GM21360 (cell line): ENCODE measurements at regions not wholly inside any gene's neighbourhood (a gene's known extent, or its start where the extent isn't known, plus 50 kb on each side); places are given as distances from the start of the nearest gene placed in this dataset.

Experiments used
- ATAC-seq: cut with Tn5 transposase; IDR thresholded peaks from one replicate; pipeline ENCODE4 v1.9.1; 2021; ENCODE audit warnings: mild to moderate bottlenecking, moderate library complexity; ENCODE audit not compliant: unreplicated experiment

DNA sequence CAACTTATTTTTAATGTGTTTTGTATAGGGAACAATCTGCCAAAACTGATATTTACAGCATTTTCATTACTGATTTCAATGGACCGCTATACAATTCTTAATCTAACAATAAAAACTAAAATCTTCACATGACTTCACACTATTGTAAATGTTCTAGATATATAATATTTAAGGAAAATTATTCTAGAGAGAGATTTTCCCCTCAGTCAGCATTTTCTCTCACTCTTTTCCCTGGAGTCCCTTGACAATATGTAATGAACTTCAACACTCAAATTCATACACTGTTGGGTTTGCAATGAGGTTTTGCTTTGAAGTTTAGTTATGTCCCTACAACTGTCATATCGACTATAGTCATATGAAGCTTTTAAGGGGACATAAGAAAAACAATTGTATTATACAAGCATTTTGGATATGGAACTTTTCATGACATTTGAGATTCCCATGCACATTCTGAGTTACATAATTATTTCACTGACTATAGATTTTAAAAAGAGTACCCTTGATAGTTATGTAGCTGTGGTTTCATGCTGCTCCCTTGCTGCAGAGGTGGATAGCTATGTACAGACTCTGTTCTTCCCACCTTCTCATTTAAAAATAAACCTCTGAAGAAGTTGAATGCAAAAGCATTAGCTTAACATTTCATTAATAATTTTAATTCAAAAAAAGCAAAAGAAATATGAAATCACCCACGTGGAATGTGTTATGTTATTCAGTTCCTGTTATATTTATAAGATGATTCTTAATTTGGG is 338.5 kb downstream of the AKAIN1 start:
- no peak for ATAC-seq

DNA sequence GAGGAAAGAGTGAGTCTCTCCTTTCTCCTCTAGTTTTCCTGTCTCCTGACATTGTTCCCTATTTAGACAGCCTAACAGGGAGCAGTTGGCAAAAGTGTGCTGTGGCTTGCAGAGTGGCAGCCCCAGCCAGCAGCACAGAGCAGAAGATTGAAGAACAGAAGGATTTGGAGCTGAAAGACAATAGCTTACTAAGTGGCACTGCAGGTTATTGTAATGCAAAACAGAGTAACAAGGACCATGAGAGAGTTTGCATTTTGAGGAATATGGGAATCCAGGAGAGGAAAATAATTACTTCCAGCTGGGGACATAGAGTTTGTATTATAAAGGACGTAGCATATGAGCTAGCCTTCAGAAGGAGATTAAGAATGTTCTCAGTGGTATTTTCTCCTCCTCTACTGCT is 342.4 kb downstream of the AKAIN1 start:
- ATAC-seq: no peak

DNA sequence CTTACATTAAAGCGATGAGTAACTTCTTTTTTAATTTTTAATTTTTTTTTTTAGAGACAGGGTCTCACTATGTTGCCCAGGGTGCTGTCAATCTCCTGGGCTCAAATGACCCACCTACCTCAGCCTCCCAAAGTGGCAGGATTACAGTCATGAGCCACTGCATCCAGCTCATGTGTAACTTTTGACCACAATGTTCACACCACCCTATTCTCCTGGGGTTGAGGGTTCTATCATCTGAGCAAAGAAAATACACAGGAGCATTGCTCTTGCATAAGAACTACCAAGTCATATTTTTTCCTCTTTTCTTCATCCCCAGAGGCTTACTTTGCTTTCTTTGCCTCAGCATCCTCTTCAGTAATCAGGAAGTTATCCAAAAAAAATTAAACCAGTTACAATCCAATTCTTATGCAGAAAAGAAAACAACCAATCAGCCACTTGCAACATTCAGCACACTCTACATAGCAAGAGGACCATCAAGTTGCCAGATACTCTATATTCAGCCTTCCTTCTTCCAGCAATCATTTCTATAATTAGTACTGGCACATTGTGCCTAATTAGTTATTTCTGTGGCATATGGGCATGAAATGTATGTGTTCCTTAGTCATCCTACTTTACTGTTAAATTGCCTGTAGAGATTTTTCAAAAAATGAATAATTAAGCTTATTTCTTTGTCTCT is 345.6 kb downstream of the AKAIN1 start:
- ATAC-seq: no peak

DNA sequence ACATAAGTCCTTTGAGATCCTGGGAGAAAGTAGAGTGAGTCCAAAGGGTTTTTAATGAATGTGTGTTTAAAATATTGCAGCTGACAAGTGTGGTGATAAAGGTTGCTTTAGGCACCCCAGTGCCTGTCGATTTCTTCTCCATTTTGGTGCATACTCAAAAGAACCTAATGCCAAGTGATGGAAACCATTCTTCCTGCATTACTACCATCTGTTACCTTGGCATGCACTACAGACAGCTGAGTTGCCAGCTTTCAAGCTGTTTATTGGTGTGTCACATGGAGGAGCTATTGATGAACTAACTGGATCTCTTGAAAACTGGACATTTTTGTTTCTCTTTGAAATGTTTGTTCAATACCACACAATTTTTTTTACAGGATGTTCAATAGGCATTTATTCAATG is 350.0 kb downstream of the AKAIN1 start:
- ATAC-seq: no peak

DNA sequence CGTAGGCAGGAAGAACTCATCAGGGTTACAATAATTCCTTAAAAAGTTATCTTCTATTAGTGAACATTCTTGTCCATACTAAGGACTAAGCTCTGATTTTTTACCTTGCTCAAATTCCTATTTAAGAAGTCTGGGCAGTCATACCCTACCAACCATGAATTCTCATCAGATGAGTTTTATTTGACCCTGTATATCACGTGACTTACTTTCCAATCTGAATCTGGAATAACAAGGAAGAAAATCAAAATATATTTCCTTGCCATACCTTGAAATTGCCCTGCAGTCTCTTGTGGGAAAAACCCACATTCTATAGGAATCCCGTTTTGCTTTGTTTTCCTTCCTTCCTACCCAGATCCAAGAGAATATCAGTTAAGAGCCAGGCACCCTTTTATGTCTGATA is 352.7 kb downstream of the AKAIN1 start:
- no peak for ATAC-seq

DNA sequence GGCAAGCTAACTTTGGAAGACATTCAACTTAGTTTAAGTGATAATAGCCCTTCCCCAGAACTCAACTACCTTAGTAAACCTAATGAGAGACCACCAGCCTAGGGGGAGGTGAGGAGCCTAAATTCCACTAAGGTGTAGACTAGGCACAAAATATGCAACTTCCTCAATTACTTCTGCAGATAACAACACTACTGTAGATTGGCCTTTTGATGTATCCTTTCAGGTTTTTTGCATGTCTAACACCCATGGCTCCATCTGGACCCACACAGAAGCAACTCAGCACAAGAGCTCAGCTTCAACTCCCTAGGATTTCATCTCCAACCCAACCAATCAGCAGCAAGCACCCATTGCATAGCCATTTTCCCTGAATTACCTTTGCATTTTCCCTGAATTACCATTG is 353.3 kb downstream of the AKAIN1 start:
- no peak for ATAC-seq

DNA sequence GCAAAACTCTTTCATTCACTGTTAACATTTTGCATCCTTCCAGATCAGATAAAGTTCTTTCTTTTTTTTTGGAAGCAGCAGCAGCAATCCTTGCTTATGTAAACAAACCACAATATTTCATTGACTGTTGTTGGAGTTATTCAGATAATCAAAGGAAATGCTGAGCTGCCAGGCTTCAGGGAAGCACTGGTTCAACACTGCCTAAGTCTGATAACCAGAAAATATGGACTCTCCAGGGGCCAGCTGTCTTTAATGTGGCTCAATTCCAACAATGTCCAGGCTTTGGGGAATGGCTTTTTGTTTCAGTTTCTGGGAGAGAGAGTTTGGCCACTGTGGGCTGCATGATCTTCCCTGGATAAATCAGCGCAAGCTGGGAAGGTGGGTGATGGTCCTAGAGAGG is 354.3 kb downstream of the AKAIN1 start:
- ATAC-seq: no peak

DNA sequence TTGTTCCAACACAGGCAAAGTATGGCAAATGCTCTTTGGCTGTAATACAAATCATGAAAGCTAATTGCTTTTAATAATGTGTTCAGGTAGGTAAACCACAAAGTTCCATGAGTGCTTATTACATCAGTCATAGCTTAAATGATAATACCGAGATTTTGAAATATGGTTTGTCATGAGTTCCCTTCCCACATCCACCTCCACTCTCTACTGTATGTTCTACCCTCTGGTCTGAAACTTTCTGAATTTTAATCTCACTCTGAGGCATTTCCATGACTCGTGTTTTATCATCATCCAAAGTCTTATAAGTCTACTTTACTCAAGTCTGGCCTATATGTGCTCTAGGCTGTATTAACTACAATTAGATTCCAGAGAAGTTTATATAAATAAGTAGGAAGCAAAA is 354.8 kb downstream of the AKAIN1 start:
- no peak for ATAC-seq

DNA sequence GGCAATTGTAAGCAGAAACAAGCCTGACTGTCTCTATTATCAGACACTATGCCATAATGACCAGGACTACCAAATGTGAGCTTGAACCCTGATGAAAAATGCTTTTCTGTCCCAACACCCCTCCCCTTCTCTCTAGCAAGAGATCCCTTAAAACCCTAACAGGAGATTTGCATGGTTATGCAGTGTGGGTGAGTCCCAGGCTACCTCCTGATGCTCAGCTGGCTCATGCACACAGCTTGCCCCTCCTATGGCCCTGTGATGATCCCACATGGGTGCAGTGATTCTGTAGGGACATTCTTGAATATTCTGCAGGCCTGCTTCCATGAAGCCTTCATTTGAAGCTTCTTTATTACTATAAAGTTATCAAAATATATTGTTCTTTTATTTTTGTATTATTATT is 357.4 kb downstream of the AKAIN1 start:
- ATAC-seq: no peak

DNA sequence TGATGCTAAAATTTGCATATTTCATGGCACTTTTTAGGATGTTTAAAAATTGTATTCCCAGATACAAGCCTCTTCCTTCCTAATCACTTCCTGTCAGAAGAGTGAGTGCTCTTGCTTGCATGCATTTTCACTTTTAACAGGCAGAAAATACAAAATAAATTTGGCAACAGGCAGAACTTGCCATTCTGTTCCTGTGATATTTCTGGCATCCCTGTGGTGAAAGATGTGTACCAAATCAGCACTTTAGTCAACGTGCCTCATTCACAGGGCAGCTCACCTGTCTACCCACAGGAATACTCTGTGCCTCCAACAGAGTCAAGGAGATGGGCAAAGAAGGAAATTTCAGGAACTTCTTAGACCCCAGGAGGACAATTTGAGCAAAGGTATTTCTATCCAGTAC is 360.9 kb downstream of the AKAIN1 start:
- no peak for ATAC-seq

DNA sequence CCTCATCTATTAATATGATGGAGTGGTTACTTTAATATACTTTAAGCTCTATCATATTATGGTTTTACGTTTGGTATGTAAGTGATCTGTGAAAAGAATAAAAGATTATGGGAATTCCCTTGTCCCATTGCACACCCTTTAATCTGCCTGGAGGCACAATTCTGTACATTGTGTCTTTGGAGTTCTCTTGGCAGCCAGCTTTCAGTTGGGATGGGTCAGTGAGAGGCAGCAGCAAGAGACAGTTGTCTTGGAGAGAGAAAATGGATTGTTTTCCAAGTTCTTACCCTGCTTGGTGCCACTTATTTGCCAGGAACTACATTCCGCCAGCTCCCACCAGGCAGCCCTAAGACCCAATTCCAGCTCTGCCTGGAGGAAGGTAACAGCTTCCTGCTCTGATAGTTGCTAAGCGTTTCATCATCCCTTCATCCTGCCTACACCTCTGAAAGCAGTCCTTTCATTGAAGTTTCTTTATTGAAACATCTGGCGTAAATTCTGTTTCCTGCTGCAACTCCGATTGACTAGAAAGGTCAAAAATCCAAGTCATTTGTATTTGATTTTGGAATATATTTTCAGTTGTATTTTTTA is 365.2 kb downstream of the AKAIN1 start:
- ATAC-seq: no peak

DNA sequence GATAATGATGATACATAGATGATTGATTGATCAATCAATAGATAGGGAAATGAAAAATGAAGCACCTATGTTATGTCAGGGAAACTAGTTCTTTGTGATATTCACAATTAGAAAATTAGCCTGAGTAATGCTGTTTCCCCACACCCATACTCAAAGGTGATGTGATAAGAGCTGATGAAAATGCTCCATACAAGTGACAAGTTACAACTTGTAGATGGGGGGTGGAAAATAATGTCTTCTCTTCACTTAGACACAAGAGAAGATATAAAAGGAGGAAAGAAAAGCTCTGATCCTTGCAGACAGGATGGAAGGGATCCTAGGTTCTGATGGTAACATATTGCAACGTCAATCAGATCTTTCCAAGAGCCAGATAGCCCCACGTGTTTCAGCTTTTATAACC is 365.9 kb downstream of the AKAIN1 start:
- no peak for ATAC-seq

DNA sequence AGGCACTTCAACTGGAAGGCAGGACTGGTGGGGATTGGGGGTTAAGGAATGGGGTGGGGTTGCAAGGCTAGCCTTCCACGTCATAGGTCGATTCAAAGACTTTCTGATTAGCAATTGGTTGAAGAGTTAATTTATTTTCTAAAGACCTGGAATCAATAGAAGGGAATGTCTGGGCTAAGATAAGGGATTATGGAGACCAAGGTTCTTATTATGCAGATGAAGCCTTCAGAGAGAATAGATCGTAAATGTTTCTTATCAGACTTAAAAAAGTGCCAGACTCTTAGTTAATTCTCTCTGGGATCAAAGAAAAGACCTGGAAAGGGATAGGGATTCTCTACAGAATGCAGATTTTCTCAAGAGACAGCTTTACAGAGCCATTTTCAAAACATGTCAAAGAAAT is 368.0 kb upstream of the DLGAP1 start:
- ATAC-seq: no peak

DNA sequence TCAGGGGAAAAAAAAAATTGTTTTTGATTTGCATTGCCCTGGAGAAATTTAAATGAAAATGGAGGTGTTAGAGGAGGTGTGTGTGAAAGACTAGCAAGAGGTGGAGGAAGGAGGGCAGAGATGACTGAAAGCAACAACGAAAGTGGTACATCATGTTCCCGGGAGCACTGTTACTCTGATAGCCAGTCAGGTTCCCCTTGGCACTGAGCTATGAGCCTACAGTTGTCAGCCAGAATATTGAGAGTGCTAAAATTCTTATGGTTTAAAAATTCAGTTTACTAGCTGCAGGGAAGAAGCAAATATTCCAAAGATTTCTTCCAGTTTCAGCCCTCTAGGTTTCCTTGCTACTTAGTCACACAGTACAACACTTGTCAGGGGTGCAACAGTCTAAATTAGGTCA is 366.7 kb upstream of the DLGAP1 start:
- no peak for ATAC-seq

DNA sequence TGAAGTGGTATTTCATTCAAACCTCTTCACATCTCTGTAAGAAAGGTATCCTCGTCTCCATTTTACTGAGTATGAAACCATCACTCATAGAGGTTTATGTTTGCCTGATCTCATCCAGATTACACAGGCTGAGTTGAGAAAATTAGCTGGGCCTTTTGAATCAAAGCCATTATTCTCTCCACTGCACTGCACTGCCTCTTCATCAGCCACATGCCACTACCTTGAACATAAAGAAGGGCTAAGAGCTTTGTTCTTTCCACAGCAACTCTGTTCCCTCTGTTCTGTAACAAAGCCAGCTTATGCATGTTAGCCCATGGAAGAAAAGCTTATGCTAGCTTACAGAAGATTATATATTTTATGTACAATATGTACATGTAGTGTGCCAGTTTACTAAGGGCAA is 362.6 kb upstream of the DLGAP1 start:
- ATAC-seq: no peak

DNA sequence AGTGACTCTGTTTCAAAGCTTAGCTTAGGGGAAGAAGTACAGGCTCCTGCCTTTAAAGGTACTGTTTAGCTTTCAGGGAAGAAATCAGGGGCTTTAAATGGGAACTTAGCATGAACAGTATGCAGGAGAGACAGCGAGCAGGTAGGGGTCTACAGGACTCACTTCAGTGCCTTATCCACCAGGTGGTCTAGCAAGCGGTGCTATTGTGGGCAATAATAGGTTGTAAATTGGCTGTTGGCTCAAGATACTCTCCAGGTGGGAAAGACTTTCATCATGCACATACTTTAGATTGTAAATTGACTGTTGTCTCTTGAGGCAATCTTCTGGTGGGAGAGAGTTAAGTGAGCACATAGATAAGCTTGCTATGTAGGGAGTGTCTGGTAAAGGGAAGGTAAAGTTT is 358.6 kb upstream of the DLGAP1 start:
- ATAC-seq: no peak

DNA sequence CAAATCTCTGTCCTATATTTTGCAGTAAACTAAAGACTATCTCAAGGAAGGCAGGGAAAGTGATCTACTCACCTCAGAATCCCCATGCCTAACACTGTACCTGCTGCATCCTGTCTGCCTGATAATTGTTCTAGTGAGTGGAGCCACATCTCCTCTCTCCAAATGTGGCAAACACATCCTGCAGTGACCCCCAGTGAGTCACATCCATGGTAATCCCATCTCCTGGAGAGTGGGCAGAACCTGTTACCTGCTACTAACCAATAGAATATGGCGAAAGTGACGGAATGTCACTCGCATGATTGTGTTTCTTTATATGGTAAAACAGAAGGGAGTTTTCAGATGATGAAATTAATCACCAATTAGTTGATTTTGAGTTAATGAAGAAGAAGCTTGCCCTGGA is 353.8 kb upstream of the DLGAP1 start:
- no peak for ATAC-seq

DNA sequence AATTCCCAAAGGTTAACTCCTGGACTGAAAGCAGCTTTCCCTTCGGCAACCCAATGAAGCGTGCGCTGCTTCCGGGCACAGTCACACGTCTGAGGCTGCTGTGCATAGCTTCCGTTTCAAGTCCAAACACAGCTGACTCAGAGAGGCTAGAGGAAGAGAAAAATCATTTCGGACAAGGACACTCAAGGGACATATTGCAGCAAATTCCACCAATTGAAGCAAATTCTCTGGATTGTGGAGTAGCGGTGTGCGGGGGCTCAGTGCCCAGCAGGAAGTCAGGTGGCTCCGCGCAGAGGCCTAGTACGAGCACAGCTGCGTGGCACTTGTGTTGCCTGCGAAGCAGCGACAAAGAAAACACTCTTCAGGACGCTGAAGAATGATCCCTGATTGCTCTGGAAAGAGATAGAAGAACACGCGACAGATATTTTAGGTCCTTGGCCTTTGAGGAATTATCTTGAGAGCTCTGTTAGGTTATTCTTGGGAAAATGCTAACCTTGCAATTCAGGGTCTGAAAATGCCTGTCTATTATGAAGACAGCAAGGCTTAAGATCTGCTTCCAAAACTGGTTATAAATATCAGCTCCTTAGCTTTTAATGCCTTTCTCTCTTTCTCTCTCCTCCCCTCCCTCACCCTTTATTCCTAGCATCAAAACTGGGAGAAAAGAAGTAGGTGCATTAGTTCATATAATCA is 352.6 kb upstream of the DLGAP1 start:
- no peak for ATAC-seq

DNA sequence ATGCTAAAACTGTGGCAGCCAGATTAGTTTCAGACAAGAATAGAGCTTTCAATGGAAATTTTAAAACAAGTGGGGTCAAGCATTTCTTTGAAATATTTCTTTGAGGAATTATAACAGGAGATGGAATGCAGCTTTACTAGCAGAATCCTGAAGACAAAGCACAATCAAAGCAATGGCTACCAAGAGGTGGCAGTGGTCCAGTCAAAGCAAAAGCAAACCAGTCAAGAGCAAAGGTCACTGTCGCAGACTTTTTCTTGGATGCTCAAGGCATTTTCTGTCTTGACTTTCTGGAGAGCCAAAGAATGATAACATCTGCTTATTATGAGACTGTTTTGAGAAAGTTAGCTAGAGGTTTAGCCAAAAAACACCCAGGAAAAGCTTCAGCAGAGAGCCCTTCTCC is 351.2 kb upstream of the DLGAP1 start:
- no peak for ATAC-seq

DNA sequence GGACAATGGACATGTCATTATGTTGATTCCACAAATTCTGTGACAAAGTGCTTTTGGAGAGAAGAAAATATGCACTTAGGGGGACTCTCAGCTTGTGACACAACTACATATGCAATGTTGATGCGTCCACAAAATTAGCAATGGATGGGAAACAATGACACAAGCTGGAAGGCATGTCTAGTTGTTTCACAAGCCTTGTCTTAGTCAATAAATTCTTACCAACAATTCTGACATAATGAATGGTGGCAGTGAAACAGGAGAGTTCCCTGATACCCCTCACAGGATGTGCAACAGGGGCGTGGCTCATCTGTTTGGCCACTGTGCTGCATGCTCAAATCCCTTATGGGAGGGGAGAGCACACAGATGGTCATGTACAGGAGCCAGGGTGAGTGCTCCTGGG is 347.2 kb upstream of the DLGAP1 start:
- ATAC-seq: no peak

DNA sequence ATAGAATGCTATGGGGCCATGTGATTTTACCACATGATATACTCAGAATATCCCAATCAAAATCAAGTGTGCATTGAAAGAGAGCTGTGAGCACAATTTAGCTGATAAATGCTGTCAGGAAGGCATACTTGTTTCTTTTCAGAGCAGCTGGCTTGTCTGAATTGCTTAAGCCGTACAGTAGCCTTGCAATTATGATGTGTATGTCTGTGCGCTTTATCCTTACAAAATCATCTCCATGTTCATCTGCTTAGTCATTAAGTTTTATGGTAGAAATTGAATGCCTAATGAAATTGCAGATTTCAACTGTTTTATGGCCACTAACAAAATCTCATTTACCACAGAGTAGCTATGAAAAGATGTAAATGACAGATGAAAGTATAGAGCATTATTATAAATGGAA is 346.0 kb upstream of the DLGAP1 start:
- ATAC-seq: no peak
